ENCODE measurements at regions not wholly inside any gene's neighbourhood (a gene's known extent, or its start where the extent isn't known, plus 50 kb on each side); places are given as distances from the start of the nearest gene placed in this dataset.

- TF ChIP-seq TP53 (CRISPR knock-in tag; IDR thresholded peaks at IDR 0.05) (no peak), REST (IDR thresholded peaks at IDR 0.05) (no peak), CTCF (IDR thresholded peaks at IDR 0.05) (no peak), POLR2A (IDR thresholded peaks at IDR 0.05; ENCODE audit: low read length) (no peak), EP300 (IDR thresholded peaks at IDR 0.05) (no peak), BCL3 (IDR thresholded peaks at IDR 0.05) (no peak), FOSL2 (IDR thresholded peaks at IDR 0.05) (no peak), FOSL2 (CRISPR knock-in tag; IDR thresholded peaks at IDR 0.05) (no peak), JUN (IDR thresholded peaks at IDR 0.05) (no peak)
Measured at GRCh38 chr13:30832377-30832776, 73.7 kb upstream of the MEDAG start.

Measured in A549 (cell line).